H1 (cell line): ENCODE measurements at regions not wholly inside any gene's neighbourhood (a gene's known extent, or its start where the extent isn't known, plus 50 kb on each side); places are given as distances from the start of the nearest gene placed in this dataset.

ENCODE experiments used
- CTCF ChIP-seq, 3 experiments: IDR thresholded peaks; 1 replicate in 2 of 3; 2 replicates in 1 of 3; pipeline versions ENCODE4 v1.5.1 to v1.6.1; 2011; ENCODE audit warnings: low read length in 3 of 3, mild to moderate bottlenecking in 3 of 3, inconsistent platforms in 2 of 3, low read depth in 1 of 3, moderate library complexity in 1 of 3; ENCODE audit not compliant: insufficient read depth in 1 of 3; ENCODE audit errors: control extremely low read depth in 1 of 3

DNA sequence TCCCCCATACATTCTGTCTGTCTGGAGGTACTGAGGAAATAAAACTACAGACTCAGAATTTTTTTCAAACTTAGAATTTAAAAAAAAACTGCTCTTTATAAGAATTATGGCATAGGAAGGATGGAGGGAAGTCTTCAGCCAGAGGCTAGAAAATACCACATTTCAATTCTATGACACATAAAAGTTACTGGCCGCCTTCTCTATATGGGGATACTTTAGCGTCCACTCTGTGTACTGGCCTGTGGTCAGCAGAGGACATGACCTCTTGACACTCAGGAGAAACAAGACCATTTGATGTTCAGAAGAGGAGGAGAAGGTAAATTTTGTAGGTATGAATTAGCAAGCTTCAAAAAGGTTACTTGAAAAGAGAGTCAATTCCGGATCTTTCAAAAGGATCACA, 417.4 kb downstream of the MFSD1 start (continued):
- TF ChIP-seq CTCF (IDR thresholded peaks at IDR 0.05; ENCODE audit: control extremely low read depth in 1 of 3, insufficient read depth in 1 of 3, low read depth in 1 of 3, low read length in 3 of 3) = no peak
